ENCODE measurements at regions not wholly inside any gene's neighbourhood (a gene's known extent, or its start where the extent isn't known, plus 50 kb on each side); places are given as distances from the start of the nearest gene placed in this dataset.

DNA sequence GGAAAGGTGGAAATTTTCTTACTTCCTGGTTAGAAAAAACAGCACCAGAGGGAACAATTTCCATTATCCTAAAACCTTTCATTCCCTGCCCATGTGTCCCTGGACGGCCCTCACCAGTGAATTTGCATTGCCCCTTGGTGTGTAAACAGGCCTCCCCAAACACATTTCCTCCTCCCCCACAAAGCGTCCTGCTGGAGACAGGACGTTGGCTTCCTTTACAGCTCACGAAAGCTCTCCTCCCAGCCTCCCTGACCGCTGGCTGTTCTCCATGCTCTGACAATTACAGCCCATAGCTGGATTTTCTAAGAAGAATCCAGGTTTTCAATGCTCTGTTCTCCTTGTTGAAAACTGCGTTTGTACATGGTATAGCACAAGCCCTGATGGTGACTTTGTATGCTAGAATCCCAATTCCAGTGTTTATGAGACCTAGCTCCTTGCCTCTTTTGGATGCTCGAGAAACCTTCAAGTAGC lies 724.2 kb upstream of the CELF2 start:
- intact Hi-C loops (cut with DNase I), result no loop called here
- Histone ChIP-seq H3K9me3 (no peaks in the 10 kb centered on the region), H3K36me3 (no peaks in the 10 kb centered on the region), H3K4me3 (no peak overlapping the region), H3K27ac (no peak overlapping the region), H3K4me1 (replicated peaks) (no peaks in the 10 kb centered on the region), H3K27me3 (replicated peaks; ENCODE audit: insufficient read depth) (no peaks in the 10 kb centered on the region)
- no peak for DNase-seq (ENCODE audit: low spot score)
- 12% methylated on average over 7 of the region's 7 CpGs for WGBS
- TF ChIP-seq POLR2AphosphoS5 (IDR thresholded peaks at IDR 0.05) (no peak), POLR2A (IDR thresholded peaks at IDR 0.05) (no peak)
- TF ChIP-seq, protein P1, sequence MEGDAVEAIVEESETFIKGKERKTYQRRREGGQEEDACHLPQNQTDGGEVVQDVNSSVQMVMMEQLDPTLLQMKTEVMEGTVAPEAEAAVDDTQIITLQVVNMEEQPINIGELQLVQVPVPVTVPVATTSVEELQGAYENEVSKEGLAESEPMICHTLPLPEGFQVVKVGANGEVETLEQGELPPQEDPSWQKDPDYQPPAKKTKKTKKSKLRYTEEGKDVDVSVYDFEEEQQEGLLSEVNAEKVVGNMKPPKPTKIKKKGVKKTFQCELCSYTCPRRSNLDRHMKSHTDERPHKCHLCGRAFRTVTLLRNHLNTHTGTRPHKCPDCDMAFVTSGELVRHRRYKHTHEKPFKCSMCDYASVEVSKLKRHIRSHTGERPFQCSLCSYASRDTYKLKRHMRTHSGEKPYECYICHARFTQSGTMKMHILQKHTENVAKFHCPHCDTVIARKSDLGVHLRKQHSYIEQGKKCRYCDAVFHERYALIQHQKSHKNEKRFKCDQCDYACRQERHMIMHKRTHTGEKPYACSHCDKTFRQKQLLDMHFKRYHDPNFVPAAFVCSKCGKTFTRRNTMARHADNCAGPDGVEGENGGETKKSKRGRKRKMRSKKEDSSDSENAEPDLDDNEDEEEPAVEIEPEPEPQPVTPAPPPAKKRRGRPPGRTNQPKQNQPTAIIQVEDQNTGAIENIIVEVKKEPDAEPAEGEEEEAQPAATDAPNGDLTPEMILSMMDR (IDR thresholded peaks at IDR 0.05), result no peak

DNA sequence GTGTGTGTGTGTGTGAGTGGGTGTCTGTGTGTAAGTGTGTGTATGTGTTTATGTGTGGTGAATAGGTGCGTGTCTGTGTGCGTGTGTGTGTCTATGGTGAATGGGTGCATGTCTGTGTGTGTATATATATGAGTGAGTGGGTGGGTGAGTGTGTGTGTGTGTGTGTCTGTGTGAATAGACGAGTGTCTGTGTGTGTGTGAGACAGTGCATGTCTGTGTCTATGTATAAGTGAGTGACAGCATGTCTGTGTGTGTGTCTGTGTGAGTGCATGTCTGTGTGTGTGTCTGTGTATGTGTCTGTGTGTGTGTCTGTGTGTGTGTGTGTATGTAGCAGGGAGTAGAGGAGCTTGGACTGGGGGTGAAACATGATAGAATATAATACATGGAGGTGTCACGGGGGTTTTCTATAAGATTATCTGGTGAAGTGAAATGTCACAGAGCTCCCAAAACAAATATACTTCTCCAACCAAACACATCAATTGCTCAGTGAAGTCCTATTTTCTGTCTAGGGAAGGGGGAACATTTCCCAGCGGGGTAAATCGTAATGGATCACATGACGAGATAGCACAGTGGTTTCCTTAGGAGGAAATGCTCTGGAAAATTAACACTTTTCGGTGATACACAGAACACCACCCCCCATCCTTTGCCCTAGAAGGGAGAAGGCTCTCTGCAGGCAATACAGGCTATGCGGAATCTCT lies 723.3 kb upstream of the CELF2 start:
- TF ChIP-seq, protein P1 (IDR thresholded peaks at IDR 0.05), result no peak
- TF ChIP-seq POLR2AphosphoS5 (IDR thresholded peaks at IDR 0.05), result no peak
- TF ChIP-seq POLR2A (IDR thresholded peaks at IDR 0.05), result no peak
- intact Hi-C loops (cut with DNase I), result no loop called here
- Histone ChIP-seq H3K9me3 (no peaks in the 10 kb centered on the region), H3K4me1 (replicated peaks) (no peaks in the 10 kb centered on the region), H3K4me3 (no peak overlapping the region), H3K27me3 (replicated peaks; ENCODE audit: insufficient read depth) (no peaks in the 10 kb centered on the region), H3K36me3 (no peaks in the 10 kb centered on the region), H3K27ac (no peak overlapping the region)
- DNase-seq (ENCODE audit: low spot score), result no peak
- 87% methylated on average over 9 of the region's 9 CpGs for WGBS

DNA sequence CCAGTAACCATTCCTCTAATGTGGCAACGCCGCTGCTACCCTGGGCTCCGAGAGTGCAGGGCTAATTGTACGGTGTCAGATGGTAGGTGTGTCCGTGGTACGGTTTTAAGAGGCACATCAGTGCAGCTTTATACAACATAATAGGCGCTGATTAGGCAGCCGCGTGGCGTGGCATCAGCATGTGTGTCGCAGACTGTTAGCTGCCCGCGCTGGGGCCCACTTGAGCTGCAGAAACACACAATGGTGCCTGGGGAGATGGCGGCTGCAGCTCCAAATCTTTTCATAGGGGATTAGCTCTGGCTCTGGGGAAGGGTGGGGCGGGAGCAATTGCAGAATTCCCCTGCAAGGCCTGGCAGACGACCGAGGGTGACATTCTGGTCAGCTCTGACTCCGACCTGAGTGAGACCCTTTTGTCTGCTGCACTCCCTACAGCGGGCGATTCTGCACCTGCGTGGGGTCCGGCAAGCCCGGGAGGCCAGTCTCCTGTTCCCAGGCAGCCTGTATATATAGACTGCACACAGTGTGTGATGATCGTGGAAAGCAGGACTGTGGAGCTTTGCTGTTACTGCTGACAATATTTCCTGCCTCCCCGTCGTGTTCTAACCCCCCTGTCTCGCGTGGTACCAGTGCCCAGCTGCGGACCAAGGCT lies 722.7 kb upstream of the CELF2 start:
- Histone ChIP-seq H3K4me3 (no peak overlapping the region), H3K27me3 (replicated peaks; ENCODE audit: insufficient read depth) (no peaks in the 10 kb centered on the region), H3K27ac (no peak overlapping the region), H3K36me3 (no peaks in the 10 kb centered on the region), H3K9me3 (no peaks in the 10 kb centered on the region), H3K4me1 (replicated peaks) (no peaks in the 10 kb centered on the region)
- 79% methylated on average over 29 of the region's 29 CpGs for WGBS
- intact Hi-C loops (cut with DNase I), result no loop called here
- TF ChIP-seq, protein P1 (IDR thresholded peaks at IDR 0.05), result no peak
- TF ChIP-seq POLR2A (IDR thresholded peaks at IDR 0.05) (no peak), POLR2AphosphoS5 (IDR thresholded peaks at IDR 0.05) (no peak)
- no peak for DNase-seq (ENCODE audit: low spot score)

DNA sequence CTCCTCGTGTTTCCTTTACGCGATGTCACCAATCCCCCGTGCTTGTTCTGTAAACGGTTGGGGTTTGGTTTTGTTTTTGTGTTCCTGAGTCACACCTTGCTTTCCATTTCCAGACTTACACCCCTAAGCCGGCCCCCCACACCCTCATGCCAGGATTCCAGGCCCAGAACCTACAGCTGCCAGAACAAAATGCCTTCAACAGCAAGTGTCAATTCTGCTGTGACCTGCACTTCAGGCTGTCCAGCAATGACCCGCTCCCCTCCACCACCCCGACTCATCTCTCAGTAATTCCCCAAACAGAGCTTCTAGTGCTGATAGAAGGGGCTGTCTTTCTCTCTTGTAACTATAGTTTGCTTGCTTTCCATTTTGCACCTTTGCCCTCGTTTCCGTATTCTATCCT lies 722.1 kb upstream of the CELF2 start:
- WGBS, result 66% methylated on average over 10 of the region's 10 CpGs
- Histone ChIP-seq H3K27ac (no peak overlapping the region), H3K4me3 (no peak overlapping the region), H3K9me3 (no peaks in the 10 kb centered on the region), H3K4me1 (replicated peaks) (no peaks in the 10 kb centered on the region), H3K27me3 (replicated peaks; ENCODE audit: insufficient read depth) (no peaks in the 10 kb centered on the region), H3K36me3 (no peaks in the 10 kb centered on the region)
- intact Hi-C loops (cut with DNase I), result no loop called here
- TF ChIP-seq, protein P1 (IDR thresholded peaks at IDR 0.05), result no peak
- TF ChIP-seq POLR2A (IDR thresholded peaks at IDR 0.05), result no peak
- no peak for TF ChIP-seq POLR2AphosphoS5 (IDR thresholded peaks at IDR 0.05)
- no peak for DNase-seq (ENCODE audit: low spot score)

DNA sequence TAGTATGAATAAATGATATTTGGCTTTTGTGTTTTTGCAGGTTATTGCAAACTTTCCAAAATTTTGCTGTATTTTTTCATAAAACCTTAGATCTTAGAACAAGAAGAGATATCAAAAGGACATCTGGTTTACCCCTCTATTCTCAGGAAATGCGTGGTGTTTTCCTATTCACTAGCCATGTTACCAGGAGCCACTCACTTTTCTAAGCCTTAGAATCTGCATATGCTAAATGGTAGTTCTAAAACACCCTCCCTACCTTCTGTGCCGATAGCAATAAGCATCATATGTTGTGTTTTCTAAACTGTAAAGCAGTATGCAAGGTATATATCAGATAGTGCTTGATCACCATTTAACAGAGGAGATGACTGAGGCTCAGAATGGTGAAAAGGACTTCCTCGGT lies 715.0 kb upstream of the CELF2 start:
- Histone ChIP-seq H3K4me3 (no peak overlapping the region), H3K4me1 (replicated peaks) (no peaks in the 10 kb centered on the region), H3K27me3 (replicated peaks; ENCODE audit: insufficient read depth) (no peaks in the 10 kb centered on the region), H3K9me3 (no peaks in the 10 kb centered on the region), H3K27ac (no peak overlapping the region), H3K36me3 (no peaks in the 10 kb centered on the region)
- TF ChIP-seq POLR2AphosphoS5 (IDR thresholded peaks at IDR 0.05) (no peak), POLR2A (IDR thresholded peaks at IDR 0.05) (no peak)
- TF ChIP-seq, protein P1 (IDR thresholded peaks at IDR 0.05), result no peak
- DNase-seq (ENCODE audit: low spot score), result no peak
- intact Hi-C loops (cut with DNase I), result no loop called here
- WGBS, result 93% methylated on average over 3 of the region's 3 CpGs
